ENCODE measurements at regions not wholly inside any gene's neighbourhood (a gene's known extent, or its start where the extent isn't known, plus 50 kb on each side); places are given as distances from the start of the nearest gene placed in this dataset.
"Not testable (repeated sequence)": the region's sequence is repeated elsewhere in the genome, so short reads cannot be mapped to it uniquely, and the experiment has no call there.

DNA sequence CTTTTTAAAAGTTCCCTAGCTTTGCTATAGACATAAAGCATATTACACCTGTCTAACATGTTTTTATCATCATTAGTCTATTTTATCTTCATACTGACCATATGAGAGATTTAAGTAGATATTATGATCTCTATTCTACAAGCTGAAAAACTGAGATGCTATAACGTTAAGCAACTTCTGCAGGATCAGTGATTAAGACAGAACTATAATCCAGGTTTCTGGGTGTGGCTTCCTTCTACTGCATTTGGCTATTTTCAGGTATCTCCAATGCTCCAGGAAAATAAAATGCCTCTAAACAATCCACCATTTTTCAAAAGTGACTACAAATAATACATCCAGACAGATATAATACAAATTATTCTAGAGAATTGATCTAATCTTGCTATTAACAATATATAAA, 53.4 kb downstream of the RGS2 start:
- H3K36me3 Mint-ChIP-seq (ENCODE audit: low read depth) = no peaks in the 10 kb centered on the region
- H3K9me3 Mint-ChIP-seq = no peaks in the 10 kb centered on the region
- H3K27me3 Mint-ChIP-seq = no peaks in the 10 kb centered on the region
- intact Hi-C loops (cut with micrococcal nuclease) = no loop called here
- H3K4me1 Mint-ChIP-seq (ENCODE audit: low read depth) = peaks cover 7% of the 10 kb centered on the region
- no peak overlapping the region for H3K4me3 Mint-ChIP-seq
- H3K27ac Mint-ChIP-seq = no peak overlapping the region

DNA sequence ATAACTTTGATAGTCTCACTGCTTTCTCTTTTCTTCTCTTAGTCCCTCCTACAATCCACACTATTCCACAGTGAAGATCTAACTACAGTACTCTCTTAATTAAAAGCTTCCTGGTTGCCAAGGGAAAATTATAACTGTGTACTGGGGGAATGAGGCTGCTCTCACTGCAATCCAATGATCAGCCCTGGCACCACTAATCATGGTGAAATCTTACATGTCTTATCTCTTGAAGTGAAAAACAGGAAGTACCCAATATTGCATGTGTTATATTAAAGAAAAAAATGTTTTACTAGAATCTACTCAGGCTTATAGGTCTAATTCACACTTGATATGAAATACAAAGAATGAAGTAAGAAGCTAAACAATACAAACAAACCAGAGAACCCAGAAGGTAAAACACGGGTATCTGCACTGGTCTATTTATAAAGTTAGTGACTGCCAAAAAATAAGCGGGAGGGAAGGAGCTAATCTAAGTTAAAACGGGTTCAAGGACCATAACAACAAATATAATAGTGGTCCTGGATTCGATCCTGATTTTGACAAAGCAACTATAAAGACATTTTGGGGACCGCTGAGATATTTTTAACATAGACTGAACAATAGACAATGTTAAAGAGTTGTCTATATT, 57.5 kb downstream of the RGS2 start:
- no peak overlapping the region for H3K4me3 Mint-ChIP-seq
- intact Hi-C loops (cut with micrococcal nuclease) = no loop called here
- no peak overlapping the region for H3K27ac Mint-ChIP-seq
- H3K4me1 Mint-ChIP-seq (ENCODE audit: low read depth) = peaks cover 7% of the 10 kb centered on the region
- H3K27me3 Mint-ChIP-seq = no peaks in the 10 kb centered on the region
- no peaks in the 10 kb centered on the region for H3K36me3 Mint-ChIP-seq (ENCODE audit: low read depth)
- H3K9me3 Mint-ChIP-seq = peaks cover 4% of the 10 kb centered on the region

GRCh38 chr1:192867180-192867579, 58.3 kb downstream of the RGS2 start:
- intact Hi-C loops (cut with micrococcal nuclease) = no loop called here
- Mint-ChIP-seq H3K27me3 (no peaks in the 10 kb centered on the region), H3K27ac (no peak overlapping the region), H3K4me3 (no peak overlapping the region), H3K9me3 (peaks cover 12% of the 10 kb centered on the region), H3K4me1 (ENCODE audit: low read depth) (peaks cover 7% of the 10 kb centered on the region), H3K36me3 (ENCODE audit: low read depth) (no peaks in the 10 kb centered on the region)

DNA sequence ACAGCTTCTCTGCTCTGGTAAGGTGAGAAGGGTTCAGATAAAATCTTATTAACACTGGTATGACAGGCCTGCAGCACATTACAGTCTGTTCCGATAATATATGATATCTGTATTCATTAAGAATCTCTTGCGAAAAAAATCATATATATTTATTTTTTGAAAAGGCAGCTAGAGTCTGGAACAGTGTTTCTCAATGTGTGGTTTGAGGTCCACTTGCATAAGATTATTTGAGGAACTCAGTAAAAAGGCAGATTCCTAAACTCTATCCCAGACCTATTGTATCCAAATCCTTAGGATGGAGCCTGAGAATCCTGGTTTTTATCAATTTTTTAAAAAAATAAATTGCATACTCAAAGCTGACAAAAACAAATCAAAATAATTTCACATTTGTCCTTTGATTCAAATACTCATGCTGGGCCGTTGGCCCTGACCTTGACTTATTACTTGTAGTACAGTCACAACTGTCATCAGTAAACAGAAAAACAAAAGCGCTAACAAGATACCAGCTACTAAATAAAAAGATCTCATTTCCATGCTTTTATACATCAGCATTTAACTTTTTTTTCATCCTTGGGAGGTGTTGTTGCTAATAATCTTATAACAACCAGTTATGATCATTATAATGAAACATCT, 60.6 kb downstream of the RGS2 start:
- no peaks in the 10 kb centered on the region for H3K36me3 Mint-ChIP-seq (ENCODE audit: low read depth)
- peaks cover 13% of the 10 kb centered on the region for H3K4me1 Mint-ChIP-seq (ENCODE audit: low read depth)
- intact Hi-C loops (cut with micrococcal nuclease) = no loop called here
- peaks cover 12% of the 10 kb centered on the region for H3K9me3 Mint-ChIP-seq
- no peak overlapping the region for H3K27ac Mint-ChIP-seq
- no peak overlapping the region for H3K4me3 Mint-ChIP-seq
- H3K27me3 Mint-ChIP-seq = no peaks in the 10 kb centered on the region

DNA sequence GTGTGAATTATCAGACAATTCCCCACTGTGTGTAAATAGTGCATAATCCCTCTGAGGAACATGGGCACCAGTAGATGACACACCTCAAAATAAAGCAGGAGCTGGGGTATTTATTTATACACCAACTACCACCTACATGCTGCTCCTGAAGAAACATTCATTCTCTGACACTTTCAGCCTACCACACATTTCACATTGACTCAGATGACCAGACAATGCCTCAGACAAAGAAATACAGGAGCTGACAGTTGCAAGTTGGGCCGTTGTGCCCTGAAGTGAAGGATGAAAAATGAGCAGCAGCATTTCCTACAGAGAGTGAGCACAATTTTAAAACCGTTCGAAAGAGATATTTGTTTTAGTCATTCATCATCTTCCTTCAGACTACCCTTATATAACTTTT, 63.2 kb downstream of the RGS2 start:
- Mint-ChIP-seq H3K36me3 (ENCODE audit: low read depth) (no peaks in the 10 kb centered on the region), H3K4me1 (ENCODE audit: low read depth) (peaks cover 21% of the 10 kb centered on the region), H3K27ac (no peak overlapping the region), H3K27me3 (peaks cover 1% of the 10 kb centered on the region), H3K9me3 (peaks cover 12% of the 10 kb centered on the region), H3K4me3 (no peak overlapping the region)
- intact Hi-C loops (cut with micrococcal nuclease) = loop anchor here (10.0 kb wide), 1 partner anchor 57 kb away; no protein-coding TSS in a partner anchor

GRCh38 chr1:192873836-192874235, 65.0 kb downstream of the RGS2 start:
- H3K27me3 Mint-ChIP-seq = peaks cover 1% of the 10 kb centered on the region
- intact Hi-C loops (cut with micrococcal nuclease) = loop anchor here (10.0 kb wide), 1 partner anchor 59 kb away; no protein-coding TSS in a partner anchor
- H3K9me3 Mint-ChIP-seq = peaks cover 12% of the 10 kb centered on the region
- no peak overlapping the region for H3K4me3 Mint-ChIP-seq
- H3K36me3 Mint-ChIP-seq (ENCODE audit: low read depth) = no peaks in the 10 kb centered on the region
- no peak overlapping the region for H3K27ac Mint-ChIP-seq
- H3K4me1 Mint-ChIP-seq (ENCODE audit: low read depth) = peaks cover 39% of the 10 kb centered on the region

- no peaks in the 10 kb centered on the region for H3K36me3 Mint-ChIP-seq (ENCODE audit: low read depth)
- H3K4me3 Mint-ChIP-seq = no peak overlapping the region
- intact Hi-C loops (cut with micrococcal nuclease) = loop anchor here (10.0 kb wide), 1 partner anchor 62 kb away; no protein-coding TSS in a partner anchor
- H3K27ac Mint-ChIP-seq = no peak overlapping the region
- H3K9me3 Mint-ChIP-seq = peaks cover 5% of the 10 kb centered on the region
- H3K27me3 Mint-ChIP-seq = peaks cover 1% of the 10 kb centered on the region
- peaks cover 56% of the 10 kb centered on the region for H3K4me1 Mint-ChIP-seq (ENCODE audit: low read depth)
Observed at GRCh38 chr1:192876633-192877032, 67.8 kb downstream of the RGS2 start.

- no peak overlapping the region for H3K27ac Mint-ChIP-seq
- H3K4me3 Mint-ChIP-seq = no peak overlapping the region
- H3K9me3 Mint-ChIP-seq = no peaks in the 10 kb centered on the region
- no peaks in the 10 kb centered on the region for H3K36me3 Mint-ChIP-seq (ENCODE audit: low read depth)
- peaks cover 1% of the 10 kb centered on the region for H3K27me3 Mint-ChIP-seq
- intact Hi-C loops (cut with micrococcal nuclease) = loop anchor here (10.0 kb wide), 1 partner anchor 63 kb away; no protein-coding TSS in a partner anchor
- H3K4me1 Mint-ChIP-seq (ENCODE audit: low read depth) = peaks cover 56% of the 10 kb centered on the region
Observed at GRCh38 chr1:192877283-192877886, 68.5 kb downstream of the RGS2 start.

DNA sequence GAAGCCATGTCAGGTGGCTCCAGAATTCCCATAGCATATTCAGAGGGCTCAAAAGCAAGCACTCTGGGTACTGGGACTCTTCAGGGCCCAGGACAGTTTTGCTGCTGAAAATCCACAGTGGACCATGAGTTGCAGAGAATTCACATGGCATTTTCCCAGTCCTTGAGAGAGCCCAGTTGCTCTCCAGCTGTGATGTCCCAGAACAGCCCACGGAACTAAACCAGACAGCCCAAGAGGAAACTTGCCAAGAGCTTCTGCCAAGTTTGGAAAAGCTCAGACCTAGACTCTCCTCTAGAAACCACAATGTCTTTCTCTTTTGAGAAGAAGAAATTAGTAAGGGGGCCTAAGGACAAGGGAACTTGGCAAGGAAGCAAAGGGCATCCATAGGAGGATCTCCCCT, 69.4 kb downstream of the RGS2 start:
- peaks cover 1% of the 10 kb centered on the region for H3K27me3 Mint-ChIP-seq
- no peak overlapping the region for H3K27ac Mint-ChIP-seq
- no peaks in the 10 kb centered on the region for H3K36me3 Mint-ChIP-seq (ENCODE audit: low read depth)
- H3K4me3 Mint-ChIP-seq = no peak overlapping the region
- peaks cover 56% of the 10 kb centered on the region for H3K4me1 Mint-ChIP-seq (ENCODE audit: low read depth)
- no peaks in the 10 kb centered on the region for H3K9me3 Mint-ChIP-seq
- intact Hi-C loops (cut with micrococcal nuclease) = loop anchor here (10.0 kb wide), 1 partner anchor 63 kb away; no protein-coding TSS in a partner anchor

GRCh38 chr1:192879406-192879805, 70.6 kb downstream of the RGS2 start:
- H3K9me3 Mint-ChIP-seq = no peaks in the 10 kb centered on the region
- peaks cover 50% of the 10 kb centered on the region for H3K4me1 Mint-ChIP-seq (ENCODE audit: low read depth)
- intact Hi-C loops (cut with micrococcal nuclease) = loop anchor here (10.0 kb wide), 1 partner anchor 65 kb away; no protein-coding TSS in a partner anchor
- peaks cover 1% of the 10 kb centered on the region for H3K27me3 Mint-ChIP-seq
- no peaks in the 10 kb centered on the region for H3K36me3 Mint-ChIP-seq (ENCODE audit: low read depth)
- H3K4me3 Mint-ChIP-seq = no peak overlapping the region
- no peak overlapping the region for H3K27ac Mint-ChIP-seq

DNA sequence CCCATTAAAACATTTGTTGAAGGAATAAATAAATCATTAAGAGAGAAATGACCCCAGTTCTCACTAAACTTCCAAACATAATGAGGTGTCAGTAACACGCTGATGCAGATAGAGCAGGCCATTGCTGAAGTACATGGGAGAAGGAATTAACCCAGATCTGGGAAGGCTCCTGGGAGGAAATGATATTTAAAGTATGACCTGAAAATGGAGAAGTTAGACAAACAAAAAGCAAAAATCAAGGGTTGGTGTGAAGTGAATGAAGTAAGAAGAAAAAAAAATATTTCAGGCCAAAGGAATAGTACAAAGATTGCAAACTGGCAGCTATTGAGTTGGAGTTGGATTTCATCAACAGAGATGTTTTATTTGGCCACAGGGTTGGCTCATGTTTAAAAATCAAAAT, 71.4 kb downstream of the RGS2 start:
- intact Hi-C loops (cut with micrococcal nuclease) = no loop called here
- Mint-ChIP-seq H3K9me3 (no peaks in the 10 kb centered on the region), H3K4me1 (ENCODE audit: low read depth) (peaks cover 45% of the 10 kb centered on the region), H3K4me3 (no peak overlapping the region), H3K27me3 (peaks cover 1% of the 10 kb centered on the region), H3K36me3 (ENCODE audit: low read depth) (no peaks in the 10 kb centered on the region), H3K27ac (no peak overlapping the region)

DNA sequence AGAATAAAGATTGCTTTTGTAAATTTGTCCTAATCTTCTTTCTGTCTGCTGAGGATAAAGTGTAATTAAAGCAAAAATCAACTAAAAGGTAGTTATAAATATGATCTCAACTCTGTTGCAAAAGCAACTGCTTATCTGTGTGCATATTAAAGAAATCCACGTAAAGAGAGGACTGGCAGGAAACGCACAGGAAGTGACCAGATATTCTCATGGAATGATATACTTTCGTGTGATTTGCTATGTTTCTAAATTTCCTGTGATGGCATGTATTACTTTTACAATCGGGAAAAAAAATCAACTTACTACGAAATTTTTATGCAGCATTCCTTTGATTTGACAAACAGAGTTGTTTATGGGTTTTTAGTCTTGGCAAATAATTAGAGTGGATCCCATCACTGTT, 75.4 kb downstream of the RGS2 start:
- peaks cover 20% of the 10 kb centered on the region for H3K4me1 Mint-ChIP-seq (ENCODE audit: low read depth)
- no peaks in the 10 kb centered on the region for H3K9me3 Mint-ChIP-seq
- no peak overlapping the region for H3K27ac Mint-ChIP-seq
- H3K4me3 Mint-ChIP-seq = no peak overlapping the region
- no peaks in the 10 kb centered on the region for H3K27me3 Mint-ChIP-seq
- no peaks in the 10 kb centered on the region for H3K36me3 Mint-ChIP-seq (ENCODE audit: low read depth)
- intact Hi-C loops (cut with micrococcal nuclease) = no loop called here

GRCh38 chr1:192885387-192885786, 76.5 kb downstream of the RGS2 start:
- H3K4me1 Mint-ChIP-seq (ENCODE audit: low read depth); H3K4me3 Mint-ChIP-seq; H3K9me3 Mint-ChIP-seq; H3K36me3 Mint-ChIP-seq (ENCODE audit: low read depth); H3K27me3 Mint-ChIP-seq; H3K27ac Mint-ChIP-seq; intact Hi-C loops (cut with micrococcal nuclease): not testable (repeated sequence)

- Mint-ChIP-seq H3K36me3 (ENCODE audit: low read depth) (no peaks in the 10 kb centered on the region), H3K9me3 (no peaks in the 10 kb centered on the region), H3K4me3 (no peak overlapping the region), H3K27ac (no peak overlapping the region), H3K4me1 (ENCODE audit: low read depth) (peaks cover 6% of the 10 kb centered on the region), H3K27me3 (no peaks in the 10 kb centered on the region)
- intact Hi-C loops (cut with micrococcal nuclease) = no loop called here
Observed at GRCh38 chr1:192887426-192887825, 78.6 kb downstream of the RGS2 start.

Data from dendritic cell treated with granulocyte-macrophage colony-stimulating factor and Interleukin-4, amounts not matched to agents 40 ng/mL and 50 ng/mL, for 4 days (primary cell).